Pancreas (tissue), 10 donors: ENCODE measurements at regions not wholly inside any gene's neighbourhood (a gene's known extent, or its start where the extent isn't known, plus 50 kb on each side); places are given as distances from the start of the nearest gene placed in this dataset.

ENCODE experiments used
- ATAC-seq, 4 donors: fragments of 200-7000 bp; cut with Tn5 transposase; one replicate each; pipeline versions ENCODE4 v1.8.0 to v1.9.1; 2020; ENCODE audit warnings: mild to moderate bottlenecking in 4 of 4, moderate library complexity in 4 of 4
- DNase-seq, 6 donors: peaks; one replicate each; pipeline ENCODE4 v3.0.0-alpha.2; 2020
- FAIRE-seq: peaks from 2 replicates; lab custom pipeline; 2012; peaks lifted over from hg19 to GRCh38; lab: Jason Lieb, UNC
- H3K27ac ChIP-seq, 4 donors: fragments of 200-600 bp; sonication (generic); 1 replicate in 3 of 4; 2 replicates in 1 of 4; pipeline versions ENCODE4 v1.5.0 to v1.8.0; 2020
- H3K27me3 ChIP-seq, 4 donors: fragments of 200-600 bp; one replicate each; pipeline ENCODE4 v1.8.0; 2021
- H3K36me3 ChIP-seq, 3 donors: fragments of 200-600 bp; sonication (generic) in 1 of 3; one replicate each; pipeline versions ENCODE4 v1.5.0 to v1.8.0; 2020 to 2021
- H3K4me1 ChIP-seq, 3 donors: fragments of 200-600 bp; one replicate each; pipeline ENCODE4 v1.8.0; 2021
- H3K4me3 ChIP-seq, 4 donors: fragments of 200-600 bp; sonication (generic) in 2 of 4; one replicate each; pipeline versions ENCODE4 v1.5.0 to v1.8.0; 2020 to 2021
- H3K9me3 ChIP-seq, 4 donors: fragments of 200-600 bp; one replicate each; pipeline ENCODE4 v1.8.0; 2021
- CTCF ChIP-seq, 4 donors: fragments of 200-600 bp; sonication (generic) in 3 of 4; IDR thresholded peaks; one replicate each; pipeline versions ENCODE4 v1.5.0 to v1.8.0; 2021; ENCODE audit warnings: antibody characterized with exemption in 4 of 4
- WGBS, 2 donors: extraction: QIAGEN DNeasy Blood & Tissue Kit; methylation state at CpG; one replicate each; pipeline ENCODE4 v1.1.7; 2013; 5-methylcytosine and 5-hydroxymethylcytosine counted together
- intact Hi-C, 3 donors: fragments of 100-400 bp; cut with DNase I; formaldehyde crosslinking; loops; one replicate each; pipeline versions ENCODE4 v1.11.1 to v1.14.2; 2022
- donor health status: healthy with polysubstance abuse.
- donor health status: DM: no; HTN: no; CAD: no; lungs with moderate emphysema.
- donor health status: DM: no; HTN: no; CAD: no.
- donor health status: control.
- donor health status: control.
- donor health status: Bipolar disorder and iron deficiency.
- donor health status: DM: yes; HTN: yes; CAD: no.
- donor health status: DM: no; HTN: no; CAD: no.
- donor health status: DM: no; HTN: no; CAD: no.
- donor health status: DM: yes; HTN: yes; CAD: no.

- H3K27me3 ChIP-seq, result no peaks in the 10 kb centered on the region
- H3K36me3 ChIP-seq, result no peaks in the 10 kb centered on the region
- ATAC-seq (no peak), FAIRE-seq (no peak), DNase-seq (no peak)
- H3K4me3 ChIP-seq, result no peak overlapping the region
- TF ChIP-seq CTCF (IDR thresholded peaks at IDR 0.05), result no peak
- WGBS, 2 donors, result 70 to 78% methylated on average over 16 of the region's 16 CpGs
- no peaks in the 10 kb centered on the region for H3K4me1 ChIP-seq
- intact Hi-C loops, result no loop called here
- H3K27ac ChIP-seq, result no peak overlapping the region
- no peaks in the 10 kb centered on the region for H3K9me3 ChIP-seq
Measured at GRCh38 chr9:107667231-107668070, 177.9 kb upstream of the KLF4 start.

GRCh38 chr9:107665057-107665456 lies 175.5 kb upstream of the KLF4 start:
- Histone ChIP-seq H3K36me3 (no peaks in the 10 kb centered on the region), H3K9me3 (no peaks in the 10 kb centered on the region), H3K27ac (no peak overlapping the region), H3K4me1 (no peaks in the 10 kb centered on the region), H3K4me3 (no peak overlapping the region), H3K27me3 (no peaks in the 10 kb centered on the region)
- 65 to 71% methylated on average over 4 of the region's 4 CpGs for whole genome bisulfite sequencing, 2 donors
- DNase-seq (no peak), ATAC-seq (no peak), FAIRE-seq (no peak)
- TF ChIP-seq CTCF (IDR thresholded peaks at IDR 0.05), result no peak
- intact Hi-C loops, result no loop called here

GRCh38 chr9:107660976-107661375 lies 171.4 kb upstream of the KLF4 start:
- no peaks in the 10 kb centered on the region for H3K36me3 ChIP-seq
- no peak overlapping the region for H3K27ac ChIP-seq
- H3K4me3 ChIP-seq, result no peak overlapping the region
- no peak for FAIRE-seq
- H3K9me3 ChIP-seq, result no peaks in the 10 kb centered on the region
- no peaks in the 10 kb centered on the region for H3K4me1 ChIP-seq
- DNase-seq, result no peak
- no peaks in the 10 kb centered on the region for H3K27me3 ChIP-seq
- ATAC-seq, result no peak
- TF ChIP-seq CTCF (IDR thresholded peaks at IDR 0.05), result no peak
- intact Hi-C loops, result no loop called here
- 32 to 33% methylated on average over 2 of the region's 2 CpGs for WGBS, 2 donors

- 52 to 62% methylated on average over 4 of the region's 4 CpGs for WGBS, 2 donors
- H3K9me3 ChIP-seq, result no peaks in the 10 kb centered on the region
- intact Hi-C loops, result no loop called here
- no peak overlapping the region for H3K4me3 ChIP-seq
- H3K4me1 ChIP-seq, result no peaks in the 10 kb centered on the region
- no peaks in the 10 kb centered on the region for H3K36me3 ChIP-seq
- peaks cover 0 to 2% (median 0%) of the 10 kb centered on the region in 4 donors for H3K27me3 ChIP-seq
- H3K27ac ChIP-seq, result no peak overlapping the region
- no peak for TF ChIP-seq CTCF (IDR thresholded peaks at IDR 0.05)
- FAIRE-seq, result no peak
- no peak for ATAC-seq
- DNase-seq, result no peak
Measured at GRCh38 chr9:107653263-107653821, 163.8 kb upstream of the KLF4 start.

GRCh38 chr9:107650995-107651394 lies 161.4 kb upstream of the KLF4 start:
- Histone ChIP-seq H3K9me3 (no peaks in the 10 kb centered on the region), H3K27ac (no peak overlapping the region), H3K36me3 (no peaks in the 10 kb centered on the region), H3K4me1 (no peaks in the 10 kb centered on the region), H3K27me3 (peaks cover 0 to 2% (median 0%) of the 10 kb centered on the region in 4 donors), H3K4me3 (no peak overlapping the region)
- intact Hi-C loops, result no loop called here
- WGBS, 2 donors, result 82 to 91% methylated on average over 3 of the region's 3 CpGs
- no peak for FAIRE-seq
- DNase-seq, result no peak
- ATAC-seq, result no peak
- no peak for TF ChIP-seq CTCF (IDR thresholded peaks at IDR 0.05)
